Testis (tissue), 2 donors: ENCODE measurements at regions not wholly inside any gene's neighbourhood (a gene's known extent, or its start where the extent isn't known, plus 50 kb on each side); places are given as distances from the start of the nearest gene placed in this dataset.

ENCODE experiments used
- POLR2A ChIP-seq: fragments of 450-650 bp; IDR thresholded peaks from one replicate; pipeline ENCODE4 v1.6.1; 2017; ENCODE audit warnings: antibody characterized with exemption, mild to moderate bottlenecking, moderate library complexity
- TF ChIP-seq, protein P1 (sequence below), 3 experiments: fragments of 450-650 bp in 2 of 3; fragments of 200-600 bp in 1 of 3; sonication (generic) in 1 of 3; IDR thresholded peaks; one replicate each; pipeline ENCODE4 v1.5.1; 2016 to 2019; ENCODE audit warnings: antibody characterized with exemption in 3 of 3, mild to moderate bottlenecking in 2 of 3, moderate library complexity in 1 of 3

DNA sequence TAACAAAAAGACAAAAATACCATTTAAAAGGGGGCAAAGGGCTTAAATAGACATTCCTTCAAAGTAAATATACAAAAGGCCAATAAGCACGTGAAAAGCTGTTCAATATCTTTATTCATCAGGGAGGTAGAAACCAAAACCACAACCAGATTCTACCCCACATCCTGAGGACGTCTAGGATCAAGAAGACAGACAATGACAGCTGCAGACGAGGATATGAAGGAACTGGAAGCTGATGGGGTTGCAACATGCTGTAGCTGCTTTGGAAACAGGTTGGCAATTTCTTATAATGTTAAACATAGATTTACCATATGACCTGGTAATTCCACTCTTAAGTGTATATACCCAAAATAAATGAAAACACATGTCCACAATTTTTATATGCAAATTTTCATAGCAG lies 85.1 kb upstream of the C14orf180 start:
- TF ChIP-seq, protein P1, sequence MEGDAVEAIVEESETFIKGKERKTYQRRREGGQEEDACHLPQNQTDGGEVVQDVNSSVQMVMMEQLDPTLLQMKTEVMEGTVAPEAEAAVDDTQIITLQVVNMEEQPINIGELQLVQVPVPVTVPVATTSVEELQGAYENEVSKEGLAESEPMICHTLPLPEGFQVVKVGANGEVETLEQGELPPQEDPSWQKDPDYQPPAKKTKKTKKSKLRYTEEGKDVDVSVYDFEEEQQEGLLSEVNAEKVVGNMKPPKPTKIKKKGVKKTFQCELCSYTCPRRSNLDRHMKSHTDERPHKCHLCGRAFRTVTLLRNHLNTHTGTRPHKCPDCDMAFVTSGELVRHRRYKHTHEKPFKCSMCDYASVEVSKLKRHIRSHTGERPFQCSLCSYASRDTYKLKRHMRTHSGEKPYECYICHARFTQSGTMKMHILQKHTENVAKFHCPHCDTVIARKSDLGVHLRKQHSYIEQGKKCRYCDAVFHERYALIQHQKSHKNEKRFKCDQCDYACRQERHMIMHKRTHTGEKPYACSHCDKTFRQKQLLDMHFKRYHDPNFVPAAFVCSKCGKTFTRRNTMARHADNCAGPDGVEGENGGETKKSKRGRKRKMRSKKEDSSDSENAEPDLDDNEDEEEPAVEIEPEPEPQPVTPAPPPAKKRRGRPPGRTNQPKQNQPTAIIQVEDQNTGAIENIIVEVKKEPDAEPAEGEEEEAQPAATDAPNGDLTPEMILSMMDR (IDR thresholded peaks at IDR 0.05): no peak
- TF ChIP-seq POLR2A: no peak
